Stimulated activated CD4-positive, alpha-beta T cell treated with anti-CD3 and anti-CD28 coated beads, Interleukin-1b, Interleukin-23, amount 100 ng/mL, for 24 hours (primary cell): ENCODE measurements at regions not wholly inside any gene's neighbourhood (a gene's known extent, or its start where the extent isn't known, plus 50 kb on each side); places are given as distances from the start of the nearest gene placed in this dataset.
"Not testable (repeated sequence)": the region's sequence is repeated elsewhere in the genome, so short reads cannot be mapped to it uniquely, and the experiment has no call there.

Experiments used
- DNase-seq, 4 experiments: peaks; one replicate each; pipeline ENCODE4 v3.0.0-alpha.2; 2020; ENCODE audit warnings: low read depth in 4 of 4, low spot score in 1 of 4

DNA sequence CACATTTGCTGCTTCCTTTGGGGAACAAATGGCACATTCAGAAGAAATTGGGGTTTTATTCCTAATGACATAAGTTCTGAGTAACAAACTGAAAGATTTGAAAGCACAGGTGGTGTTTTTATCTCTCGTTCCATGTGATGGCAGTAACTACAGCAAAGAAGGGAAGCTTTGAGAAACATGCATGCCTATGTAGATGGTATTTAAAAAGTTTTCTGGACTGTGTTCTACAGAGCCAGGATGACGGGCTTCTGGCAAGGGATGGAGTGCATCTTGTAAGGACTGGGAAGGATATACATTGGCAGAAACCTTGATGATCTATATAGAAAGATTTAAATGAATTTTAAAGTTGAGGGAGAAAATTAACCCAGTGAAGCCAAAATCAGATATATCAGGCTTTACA, 362.2 kb upstream of the ROPN1 start:
- DNase-seq = no peak

DNA sequence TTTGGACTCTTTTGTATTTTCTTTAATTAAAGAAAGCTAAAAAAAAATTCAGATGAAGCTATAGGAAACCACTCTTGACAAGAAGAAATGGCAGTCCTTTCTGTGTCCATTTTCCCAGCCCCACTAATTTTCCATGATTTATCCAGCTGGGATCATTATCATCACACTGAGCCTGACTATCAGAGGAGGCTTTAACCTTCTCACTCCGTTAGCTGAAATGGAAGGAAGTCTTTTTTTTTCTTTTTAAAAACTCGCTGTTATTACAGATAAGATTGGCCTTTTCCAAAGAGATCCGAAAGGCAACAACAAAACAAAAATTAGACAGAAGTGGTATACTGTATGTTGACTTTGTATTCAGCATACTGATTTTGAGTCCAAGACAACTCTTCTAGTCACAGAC, 366.2 kb upstream of the ROPN1 start:
- no peak for DNase-seq

DNA sequence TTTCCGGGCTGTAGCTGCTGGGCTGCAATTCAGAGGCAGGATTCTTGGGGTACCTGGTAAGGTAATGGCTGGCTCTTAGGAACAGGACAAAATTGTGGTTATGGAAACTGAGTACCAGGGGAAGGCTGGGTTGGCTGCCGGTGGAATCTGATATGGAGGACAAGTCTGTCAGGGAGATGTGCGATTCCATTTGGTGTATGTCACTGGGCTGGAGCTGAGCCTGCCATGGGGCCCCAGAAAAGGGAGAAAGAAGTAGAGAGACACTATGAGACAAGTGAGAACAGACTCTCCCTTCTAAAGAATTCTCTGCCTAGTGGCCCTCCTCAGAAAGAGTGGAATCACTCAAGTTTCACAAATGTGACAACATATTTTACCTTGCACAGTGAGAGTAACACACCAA, 368.2 kb upstream of the ROPN1 start:
- DNase-seq = no peak

DNA sequence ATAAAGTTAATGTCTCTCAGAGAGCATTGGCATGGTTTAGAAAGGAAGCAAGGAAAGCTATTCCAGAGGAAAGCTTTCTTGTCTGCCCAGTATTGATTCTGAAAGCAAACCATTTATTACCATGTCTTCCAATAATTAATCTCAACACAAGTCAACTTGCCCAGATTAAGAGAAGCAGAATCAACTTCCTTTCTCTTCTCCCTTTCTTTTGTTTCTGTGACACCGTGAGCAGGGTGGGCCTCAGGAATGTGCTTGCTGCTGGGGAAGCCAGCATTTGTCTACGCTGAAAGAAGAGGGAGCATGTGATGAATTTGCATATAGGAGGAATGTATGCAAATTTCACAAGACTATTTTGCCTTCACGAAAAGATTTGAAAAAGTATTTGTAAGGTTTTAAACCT, 368.6 kb upstream of the ROPN1 start:
- DNase-seq = no peak

DNA sequence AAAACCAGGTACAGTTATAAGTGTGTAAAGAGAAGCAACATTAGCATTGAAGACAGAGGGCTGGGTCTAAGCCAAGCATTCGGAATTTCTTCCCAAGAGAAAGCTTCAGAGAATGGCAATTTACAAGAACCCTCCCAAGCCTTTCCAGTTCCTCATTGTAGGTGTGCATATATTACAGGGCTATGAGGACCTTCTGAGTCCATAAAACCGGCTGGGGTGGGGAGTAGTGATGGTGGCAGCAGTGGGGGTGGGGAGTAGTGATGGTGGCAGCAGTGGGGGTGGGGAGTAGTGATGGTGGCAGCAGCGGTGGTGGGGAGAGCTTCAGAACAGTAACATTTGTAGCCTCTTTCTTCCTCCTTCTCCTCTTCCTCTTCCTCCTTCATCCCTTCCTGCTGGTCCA, 368.7 kb upstream of the UMPS start:
- DNase-seq = no peak

DNA sequence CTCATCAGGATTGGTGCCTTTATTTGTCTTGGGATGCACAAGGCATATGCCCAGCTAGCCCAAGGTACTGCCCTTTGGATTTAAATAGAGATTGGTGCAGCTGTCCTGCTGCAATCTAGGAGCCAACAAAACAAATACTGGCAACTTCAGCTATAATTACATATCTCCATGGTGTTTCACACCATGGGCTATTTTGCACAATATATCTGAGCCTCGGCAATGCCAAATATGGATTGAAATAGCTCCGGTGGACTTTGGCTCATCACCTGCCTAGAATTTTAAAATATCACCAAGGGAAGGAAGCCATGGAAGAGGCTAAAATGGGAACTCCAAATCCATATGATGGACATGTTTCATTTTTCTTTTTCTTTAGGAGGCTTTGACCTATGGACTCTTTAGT, 367.8 kb upstream of the UMPS start:
- no peak for DNase-seq

DNA sequence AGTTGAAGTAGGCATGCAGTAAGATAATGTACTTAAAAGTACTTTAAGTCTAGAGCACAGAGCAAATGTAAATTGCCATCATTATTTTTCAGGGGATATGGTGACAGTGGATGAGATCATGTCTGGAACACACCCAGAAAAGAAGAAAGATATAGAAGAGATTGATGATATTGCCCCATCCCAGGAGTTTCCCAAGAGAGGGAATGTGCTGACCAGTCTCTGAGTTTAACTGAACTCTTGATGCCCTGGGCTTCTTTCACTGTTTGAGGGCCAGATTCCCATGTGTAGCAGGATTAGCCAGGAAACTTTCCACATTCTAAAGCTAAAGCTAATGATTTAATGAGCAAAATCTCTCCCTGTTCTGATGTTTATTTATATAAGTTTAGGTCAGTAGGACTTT, 366.8 kb upstream of the UMPS start:
- no peak for DNase-seq

DNA sequence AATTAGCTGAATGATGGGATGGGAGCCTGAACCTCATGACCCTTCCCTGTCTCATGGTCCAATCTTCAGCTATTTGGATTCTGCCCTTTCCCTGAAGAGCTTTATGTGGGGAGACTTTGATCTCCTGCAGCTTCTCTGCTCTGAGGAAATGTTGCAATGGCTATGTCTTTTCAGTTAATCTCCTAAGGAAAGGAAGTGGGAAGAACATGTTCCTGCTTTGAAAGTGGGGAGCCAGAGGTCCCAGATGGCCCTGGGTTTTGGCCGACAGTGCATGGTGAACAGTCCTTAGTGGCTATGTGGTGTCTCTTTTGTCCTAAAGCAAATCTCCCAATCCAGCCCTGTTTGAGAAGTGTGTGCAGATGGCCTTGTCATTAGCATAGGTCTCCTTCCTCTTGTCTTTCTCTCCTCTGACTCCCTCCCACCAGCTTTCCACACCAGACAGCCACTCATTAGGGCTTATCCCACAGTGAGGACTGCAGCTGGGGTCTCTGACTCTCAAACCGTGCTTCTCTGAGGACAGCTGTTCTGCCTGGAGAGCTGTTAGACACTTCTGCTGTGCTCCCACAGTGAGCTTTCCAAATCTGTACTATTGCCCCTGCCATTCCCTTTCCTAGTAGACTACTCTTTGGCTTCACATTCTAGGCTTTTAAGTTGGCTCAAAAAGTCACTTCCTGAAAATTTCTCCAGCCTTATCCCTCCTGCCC, 365.8 kb upstream of the UMPS start:
- DNase-seq = no peak

DNA sequence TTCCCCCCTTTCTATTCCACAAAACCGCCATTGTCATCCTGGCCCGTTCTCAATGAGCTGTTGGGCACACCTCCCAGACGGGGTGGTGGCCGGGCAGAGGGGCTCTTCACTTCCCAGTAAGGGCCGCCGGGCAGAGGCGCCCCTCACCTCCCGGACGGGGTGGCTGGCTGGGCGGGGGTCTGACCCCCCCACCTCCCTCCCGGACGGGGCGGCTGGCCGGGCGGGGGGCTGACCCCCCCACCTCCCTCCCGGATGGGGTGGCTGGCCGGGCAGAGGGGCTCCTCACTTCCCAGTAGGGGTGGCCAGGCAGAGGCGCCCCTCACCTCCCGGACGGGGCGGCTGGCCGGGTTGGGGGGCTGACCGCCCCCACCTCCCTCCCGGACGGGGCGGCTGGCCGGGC, 363.6 kb upstream of the UMPS start:
- not testable (repeated sequence) for DNase-seq

DNA sequence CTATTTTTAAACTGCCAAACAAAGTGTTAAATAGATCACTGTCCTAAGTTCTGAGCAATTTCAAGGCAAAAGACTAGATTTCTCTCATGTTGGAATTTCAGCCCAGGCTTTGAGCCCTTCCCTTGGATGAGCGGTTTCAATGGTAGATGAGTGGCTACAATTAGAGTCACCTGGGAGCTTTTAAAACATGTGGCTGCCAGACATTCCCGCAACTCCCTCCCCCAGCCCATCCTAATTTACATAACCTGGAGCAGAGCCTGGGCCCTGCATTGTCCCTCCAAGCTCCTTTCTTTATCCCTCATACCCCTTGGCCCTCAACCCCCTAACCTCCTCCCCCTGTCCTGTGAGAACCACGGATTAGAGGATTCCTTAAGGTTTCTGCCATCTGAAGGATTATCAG, 357.5 kb upstream of the UMPS start:
- DNase-seq = no peak

DNA sequence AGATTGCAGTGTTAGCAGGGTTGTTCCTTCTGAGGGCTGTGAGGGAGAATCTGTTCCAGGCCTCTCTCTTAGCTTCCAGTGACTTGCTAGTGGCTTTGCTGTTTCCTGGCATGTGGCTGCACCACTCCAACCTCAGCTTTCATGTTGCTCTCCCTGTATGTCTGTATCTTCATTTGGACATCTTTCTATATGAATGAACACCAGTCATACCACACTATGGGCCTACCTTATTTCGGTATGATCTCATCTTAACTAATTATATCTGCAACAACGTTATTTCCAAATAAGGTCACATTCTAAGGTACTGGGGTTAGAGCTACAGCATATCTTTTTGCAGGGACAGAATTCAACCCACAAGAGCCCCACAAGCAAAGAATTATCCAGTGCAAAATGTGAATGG, 356.7 kb upstream of the UMPS start:
- DNase-seq = no peak

DNA sequence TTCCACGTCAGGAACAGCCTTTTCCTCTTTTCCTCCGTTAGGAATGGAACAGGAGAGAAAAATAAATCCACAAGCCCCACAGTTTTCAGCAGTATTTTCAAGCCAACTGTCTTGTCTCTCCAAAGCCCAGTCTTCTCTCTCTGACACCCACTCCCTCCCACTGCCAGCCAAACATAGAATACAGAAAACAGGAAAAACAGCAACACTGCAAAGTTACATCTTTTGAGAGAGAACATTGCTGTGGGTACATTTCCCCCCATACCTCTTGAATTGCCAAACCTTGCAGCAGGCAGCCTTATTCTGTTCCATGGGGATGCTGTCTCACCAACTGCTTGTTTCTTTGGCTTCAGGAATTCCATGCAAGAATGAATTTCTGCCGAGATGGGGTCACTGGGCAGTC, 355.7 kb upstream of the UMPS start:
- DNase-seq = no peak

DNA sequence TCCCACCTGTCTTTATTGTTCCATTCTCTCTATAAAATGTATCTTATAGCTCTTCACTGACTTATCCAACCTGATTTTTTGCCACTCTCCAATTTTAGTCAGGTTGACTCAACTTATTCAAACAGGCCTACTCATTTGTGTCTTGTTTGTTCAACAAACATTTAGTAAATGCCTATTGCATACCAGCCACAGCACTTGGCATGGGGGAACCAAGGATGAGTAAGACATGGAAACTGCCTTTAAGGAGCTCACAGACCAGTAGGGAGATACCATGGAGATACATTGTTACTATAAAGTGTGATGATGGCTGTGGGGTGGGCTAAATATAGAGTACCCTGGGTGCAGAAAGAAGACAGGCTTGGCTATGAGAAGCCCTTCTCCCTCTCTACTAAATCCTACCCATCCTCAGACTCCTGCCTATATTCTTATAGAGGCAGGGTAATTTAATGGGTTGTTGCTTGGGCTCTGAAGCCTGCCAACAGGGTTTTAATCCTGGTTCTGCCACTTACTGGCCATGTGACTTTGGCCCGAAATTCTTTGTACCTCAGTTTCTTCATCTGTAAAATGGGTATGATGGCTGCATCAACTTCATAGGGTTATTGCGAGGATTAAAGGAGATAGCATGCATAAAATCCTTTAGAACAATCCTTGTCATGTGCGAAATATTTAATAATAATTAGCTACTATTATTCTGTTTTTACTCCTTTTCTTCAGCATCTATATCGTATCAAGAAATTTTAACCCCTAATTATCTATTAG, 348.5 kb upstream of the UMPS start:
- no peak for DNase-seq

DNA sequence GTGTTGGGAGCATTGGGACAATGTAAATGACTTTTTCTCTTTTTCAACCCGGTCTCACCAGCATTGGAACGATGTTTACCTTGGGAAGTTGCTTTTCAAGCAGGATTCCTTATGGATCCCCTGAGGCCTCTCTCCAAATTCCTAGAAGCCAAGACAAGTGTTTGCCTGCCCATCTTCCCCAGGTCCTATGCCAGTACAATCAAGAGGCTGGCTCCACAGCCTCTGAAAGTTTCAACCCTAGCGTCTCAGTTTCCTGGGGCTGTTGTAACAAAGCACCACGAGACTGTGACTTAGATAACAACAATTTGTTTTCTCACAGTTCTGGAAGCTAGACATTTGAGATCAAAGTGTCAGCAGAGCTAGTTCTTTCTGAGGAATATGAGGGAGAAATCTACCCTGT, 347.2 kb upstream of the UMPS start:
- DNase-seq = no peak

DNA sequence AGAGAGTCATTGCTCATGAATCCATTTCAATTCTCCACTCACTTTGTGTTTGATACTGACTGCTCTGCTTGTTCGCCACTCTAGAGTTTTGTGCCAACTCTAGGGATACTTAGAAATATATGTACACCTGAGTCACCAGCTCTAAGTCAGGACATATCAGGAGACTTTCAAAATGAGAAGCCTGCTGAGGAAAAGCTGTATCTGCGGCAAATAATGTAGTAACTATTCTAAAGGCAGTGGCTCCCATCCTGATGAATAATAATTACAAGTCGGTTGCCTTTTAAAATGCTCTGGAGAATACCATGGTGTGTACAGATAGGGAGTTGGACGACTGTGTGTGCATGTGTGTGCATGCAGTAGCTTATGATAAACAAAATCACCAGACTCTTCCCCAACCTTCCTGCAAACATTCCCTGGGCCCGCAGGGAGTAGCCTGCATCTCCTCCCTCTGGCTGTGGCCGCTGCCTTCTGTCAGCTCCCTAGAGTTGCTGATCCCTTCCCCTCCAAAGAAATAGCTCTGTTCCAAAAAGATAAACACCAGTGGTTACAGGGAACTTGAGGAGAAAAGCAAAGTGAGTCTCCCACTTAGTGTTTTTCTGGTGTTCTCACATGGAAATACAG, 346.3 kb upstream of the UMPS start:
- DNase-seq = no peak

DNA sequence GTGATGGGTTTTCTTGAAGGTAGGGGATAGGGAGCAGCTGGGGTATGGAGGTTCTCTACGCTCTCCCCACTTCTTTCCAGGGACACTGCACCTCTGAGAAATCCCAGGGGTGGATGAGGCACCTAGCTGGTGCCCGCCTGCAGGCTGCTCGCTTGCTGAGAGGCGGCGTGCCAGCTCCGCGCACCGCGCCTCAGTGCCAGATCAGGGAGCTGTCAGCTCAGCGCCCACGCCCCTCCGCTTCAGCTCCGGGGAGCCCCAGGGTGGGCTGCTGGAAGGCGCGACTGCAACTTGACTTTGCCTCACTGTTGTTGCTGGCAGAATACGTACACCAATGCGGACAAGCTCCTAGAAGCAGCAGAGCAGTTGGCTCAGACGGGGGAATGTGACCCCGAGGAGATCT, 345.7 kb upstream of the UMPS start:
- no peak for DNase-seq

DNA sequence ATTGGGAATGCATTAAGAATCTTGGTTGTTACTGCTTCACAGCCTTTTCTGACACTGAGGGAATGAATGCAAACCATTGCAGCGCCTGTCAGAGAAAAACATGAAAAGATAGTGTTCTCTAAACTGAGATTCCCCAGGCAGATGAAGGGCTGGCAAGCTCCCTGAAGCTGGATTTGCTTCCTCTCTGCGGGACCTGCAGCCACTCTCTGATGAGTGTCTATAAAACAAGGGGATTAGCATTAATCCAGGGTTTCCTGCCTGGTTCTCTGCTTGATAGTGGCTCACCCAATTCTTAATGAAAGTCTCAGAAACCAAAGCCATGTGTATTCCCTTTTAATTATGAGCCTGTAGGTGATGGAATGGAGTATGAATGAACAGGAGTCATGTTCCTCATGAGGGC, 344.3 kb upstream of the UMPS start:
- DNase-seq = no peak

DNA sequence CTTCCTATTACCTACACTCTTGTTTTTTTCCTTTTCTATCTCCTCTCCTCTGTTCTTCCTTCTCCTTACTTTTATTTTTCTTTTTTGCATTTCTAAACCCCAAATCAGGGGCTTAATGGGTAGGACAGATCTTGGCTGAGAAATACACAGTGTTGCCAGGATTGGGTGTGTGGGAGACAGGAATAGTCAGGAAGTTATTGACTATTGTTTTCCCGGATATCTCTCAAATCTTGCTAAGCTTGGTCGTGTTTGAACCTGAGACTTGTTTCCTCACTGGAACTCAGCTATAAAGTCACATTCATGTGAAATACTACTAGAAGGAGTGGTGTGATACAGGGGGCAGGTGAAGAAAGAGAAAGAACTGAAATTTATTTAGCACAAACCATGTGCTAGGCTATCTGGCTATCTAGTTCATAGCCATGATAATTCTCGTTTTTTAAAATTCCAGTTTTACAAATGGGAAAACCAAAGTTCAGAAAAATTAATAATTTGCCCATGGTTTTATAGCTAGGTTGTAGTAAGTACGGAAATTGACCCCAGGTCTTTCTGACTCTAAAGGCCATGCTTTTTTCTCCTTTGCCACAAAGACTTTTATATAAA, 343.2 kb upstream of the UMPS start:
- no peak for DNase-seq

DNA sequence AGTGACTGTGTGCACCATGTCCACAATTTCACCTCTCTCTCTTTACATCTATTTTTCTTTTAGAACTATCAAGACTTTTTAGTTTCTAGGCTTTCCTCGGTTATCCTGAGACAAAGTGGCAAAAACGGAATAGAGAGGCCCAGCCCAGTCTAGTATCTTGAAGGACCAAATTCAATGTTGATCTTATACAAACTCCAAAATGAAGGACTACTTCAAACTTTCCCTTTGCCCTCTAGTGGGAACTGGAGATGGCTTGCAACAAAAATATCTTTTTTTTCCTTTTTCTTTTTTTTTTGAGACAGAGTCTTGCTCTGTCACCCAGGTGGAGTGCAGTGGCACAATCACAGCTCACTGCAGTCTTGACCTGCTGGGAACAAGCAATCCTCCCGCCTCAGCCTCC, 338.5 kb upstream of the UMPS start:
- DNase-seq = no peak

DNA sequence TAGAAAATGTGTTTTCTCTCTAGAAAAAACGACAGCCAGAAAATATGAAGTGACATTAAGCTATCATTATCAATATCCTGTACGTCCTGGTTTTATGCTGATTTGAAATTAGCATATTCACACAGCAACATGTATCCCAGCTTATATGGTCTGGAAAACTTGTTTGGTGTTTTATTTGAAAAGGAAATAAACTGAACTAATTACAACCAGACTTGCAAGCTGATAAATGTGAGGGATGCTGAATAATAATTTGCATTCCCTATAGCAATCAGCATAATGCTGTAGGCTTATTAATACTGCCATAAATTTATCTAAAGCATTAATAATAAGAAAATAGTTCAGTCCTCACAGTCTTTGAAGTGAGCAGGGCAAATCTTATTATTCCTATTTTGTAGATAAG, 336.9 kb upstream of the UMPS start:
- DNase-seq = no peak

DNA sequence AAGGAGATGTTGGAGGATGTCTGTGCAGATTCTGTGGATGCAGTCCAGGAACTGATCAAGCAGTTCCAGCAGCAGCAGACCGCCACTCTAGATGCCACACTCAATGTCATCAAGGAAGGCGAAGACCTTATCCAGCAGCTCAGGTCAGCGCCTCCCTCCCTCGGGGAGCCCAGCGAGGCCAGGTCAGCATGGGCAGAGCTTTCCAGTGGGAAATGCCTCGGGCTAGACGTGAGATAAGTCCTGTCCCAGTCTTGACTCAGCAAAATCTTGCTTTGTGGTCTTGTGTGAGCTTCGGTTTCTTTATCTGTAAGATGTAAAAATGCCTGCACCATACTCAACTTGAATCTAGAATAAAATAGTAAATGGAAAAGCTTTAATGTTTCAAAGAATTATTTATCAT, 335.1 kb upstream of the UMPS start:
- DNase-seq = no peak
